Skeletal muscle cell (primary cell): ENCODE measurements at regions not wholly inside any gene's neighbourhood (a gene's known extent, or its start where the extent isn't known, plus 50 kb on each side); places are given as distances from the start of the nearest gene placed in this dataset.

ENCODE experiments used
- DNase-seq: peaks from one replicate; pipeline ENCODE4 v3.0.0-alpha.2; 2010; ENCODE audit warnings: low read depth
- H3K4me3 ChIP-seq: 2 replicates; pipeline ENCODE4 v1.5.1; 2011; ENCODE audit warnings: low read depth, mild to moderate bottlenecking, control low read depth, low read length, moderate library complexity

GRCh38 chr2:185144159-185144919 is 546.0 kb downstream of the ZNF804A start:
- no peak overlapping the region for H3K4me3 ChIP-seq
- no peak for DNase-seq

- no peak overlapping the region for H3K4me3 ChIP-seq
- DNase-seq = no peak
Measured at GRCh38 chr2:185145316-185146121, 547.2 kb downstream of the ZNF804A start.

- no peak overlapping the region for H3K4me3 ChIP-seq
- DNase-seq = no peak
Measured at GRCh38 chr2:185147361-185147760, 549.0 kb downstream of the ZNF804A start.

GRCh38 chr2:185152186-185152585 is 553.9 kb downstream of the ZNF804A start:
- H3K4me3 ChIP-seq = no peak overlapping the region

GRCh38 chr2:185161701-185162100 is 563.4 kb downstream of the ZNF804A start:
- H3K4me3 ChIP-seq = no peak overlapping the region
- DNase-seq = peak; percentile 34

More at GRCh38 chr2:185152186-185152585, 553.9 kb downstream of the ZNF804A start:
- DNase-seq = no peak

GRCh38 chr2:185174353-185174752 is 564.3 kb upstream of the FSIP2 start:
- H3K4me3 ChIP-seq = no peak overlapping the region
- no peak for DNase-seq

GRCh38 chr2:185179743-185180142 is 558.9 kb upstream of the FSIP2 start:
- DNase-seq = no peak
- H3K4me3 ChIP-seq = no peak overlapping the region

GRCh38 chr2:185181901-185182300 is 556.7 kb upstream of the FSIP2 start:
- no peak overlapping the region for H3K4me3 ChIP-seq
- no peak for DNase-seq

GRCh38 chr2:185185044-185185443 is 553.6 kb upstream of the FSIP2 start:
- no peak overlapping the region for H3K4me3 ChIP-seq
- DNase-seq = no peak

- no peak overlapping the region for H3K4me3 ChIP-seq
- DNase-seq = no peak
Measured at GRCh38 chr2:185187421-185187820, 551.2 kb upstream of the FSIP2 start.

- no peak for DNase-seq
- no peak overlapping the region for H3K4me3 ChIP-seq
Measured at GRCh38 chr2:185188656-185189055, 549.9 kb upstream of the FSIP2 start.

- H3K4me3 ChIP-seq = no peak overlapping the region
- DNase-seq = no peak
Measured at GRCh38 chr2:185201063-185201462, 537.5 kb upstream of the FSIP2 start.

- no peak for DNase-seq
- H3K4me3 ChIP-seq = no peak overlapping the region
Measured at GRCh38 chr2:185202381-185202780, 536.2 kb upstream of the FSIP2 start.

- no peak for DNase-seq
- no peak overlapping the region for H3K4me3 ChIP-seq
Measured at GRCh38 chr2:185202945-185203528, 535.6 kb upstream of the FSIP2 start.

GRCh38 chr2:185208261-185208660 is 530.3 kb upstream of the FSIP2 start:
- no peak overlapping the region for H3K4me3 ChIP-seq
- DNase-seq = no peak

- DNase-seq = no peak
- H3K4me3 ChIP-seq = no peak overlapping the region
Measured at GRCh38 chr2:185215497-185215896, 523.1 kb upstream of the FSIP2 start.

- no peak overlapping the region for H3K4me3 ChIP-seq
- DNase-seq = peak; percentile 76
Measured at GRCh38 chr2:185219981-185220380, 518.6 kb upstream of the FSIP2 start.

GRCh38 chr2:185222311-185222710 is 516.3 kb upstream of the FSIP2 start:
- peak; percentile 4 for DNase-seq
- no peak overlapping the region for H3K4me3 ChIP-seq

GRCh38 chr2:185227391-185227790 is 511.2 kb upstream of the FSIP2 start:
- H3K4me3 ChIP-seq = no peak overlapping the region
- DNase-seq = no peak

GRCh38 chr2:185239491-185239890 is 499.1 kb upstream of the FSIP2 start:
- H3K4me3 ChIP-seq = no peak overlapping the region
- DNase-seq = no peak
